Stimulated activated CD8-positive, alpha-beta memory T cell treated with anti-CD3 and anti-CD28 coated beads, Interleukin-4, amount 100 ng/mL, for 24 hours (primary cell): ENCODE measurements at regions not wholly inside any gene's neighbourhood (a gene's known extent, or its start where the extent isn't known, plus 50 kb on each side); places are given as distances from the start of the nearest gene placed in this dataset.
"Not testable (repeated sequence)": the region's sequence is repeated elsewhere in the genome, so short reads cannot be mapped to it uniquely, and the experiment has no call there.

ENCODE experiments used
- DNase-seq: peaks from one replicate; pipeline ENCODE4 v3.0.0-alpha.2; 2020; ENCODE audit warnings: low read depth

DNA sequence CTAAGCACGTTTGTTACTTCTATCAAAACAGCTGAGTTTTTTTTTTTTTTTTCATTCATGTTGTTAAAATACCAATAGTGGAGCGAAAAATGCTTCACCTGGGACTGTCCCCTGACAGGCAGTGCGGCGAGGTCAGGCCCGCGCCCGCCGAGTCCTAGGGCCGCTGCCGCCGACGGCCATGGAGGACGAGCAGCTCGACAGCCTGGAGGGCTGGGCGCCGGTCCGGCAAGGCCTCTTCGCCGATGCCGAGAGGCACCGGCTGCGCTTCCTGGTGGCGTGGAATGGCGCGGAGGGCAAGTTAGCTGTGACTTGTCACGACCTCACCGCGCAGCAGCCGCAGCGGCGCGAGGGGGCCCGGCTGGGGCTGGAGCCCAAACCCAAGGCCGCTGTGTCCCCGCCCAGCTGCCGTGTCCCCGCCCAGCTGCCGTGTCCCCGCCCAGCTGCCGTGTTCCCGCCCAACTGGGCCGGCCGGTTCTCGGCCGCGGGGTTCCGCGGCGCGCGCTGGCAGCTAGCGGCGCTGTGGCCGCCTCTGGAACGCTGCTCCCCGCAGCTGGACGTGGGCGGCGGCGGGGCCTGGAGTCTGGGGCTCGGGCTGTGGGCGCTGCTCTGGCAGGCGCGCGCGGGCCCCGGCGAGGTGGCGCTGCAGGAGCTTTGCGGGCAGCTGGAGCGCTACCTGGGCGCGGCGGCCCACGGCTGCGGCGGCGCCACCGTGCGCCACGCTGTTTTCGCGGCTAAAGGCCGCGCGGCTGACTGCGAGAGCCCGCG lies 56.7 kb upstream of the GOLGA8R start:
- peak; percentile 16 for DNase-seq

GRCh38 chr15:30471366-30471749 lies 57.3 kb upstream of the GOLGA8R start:
- DNase-seq, result not testable (repeated sequence)

DNA sequence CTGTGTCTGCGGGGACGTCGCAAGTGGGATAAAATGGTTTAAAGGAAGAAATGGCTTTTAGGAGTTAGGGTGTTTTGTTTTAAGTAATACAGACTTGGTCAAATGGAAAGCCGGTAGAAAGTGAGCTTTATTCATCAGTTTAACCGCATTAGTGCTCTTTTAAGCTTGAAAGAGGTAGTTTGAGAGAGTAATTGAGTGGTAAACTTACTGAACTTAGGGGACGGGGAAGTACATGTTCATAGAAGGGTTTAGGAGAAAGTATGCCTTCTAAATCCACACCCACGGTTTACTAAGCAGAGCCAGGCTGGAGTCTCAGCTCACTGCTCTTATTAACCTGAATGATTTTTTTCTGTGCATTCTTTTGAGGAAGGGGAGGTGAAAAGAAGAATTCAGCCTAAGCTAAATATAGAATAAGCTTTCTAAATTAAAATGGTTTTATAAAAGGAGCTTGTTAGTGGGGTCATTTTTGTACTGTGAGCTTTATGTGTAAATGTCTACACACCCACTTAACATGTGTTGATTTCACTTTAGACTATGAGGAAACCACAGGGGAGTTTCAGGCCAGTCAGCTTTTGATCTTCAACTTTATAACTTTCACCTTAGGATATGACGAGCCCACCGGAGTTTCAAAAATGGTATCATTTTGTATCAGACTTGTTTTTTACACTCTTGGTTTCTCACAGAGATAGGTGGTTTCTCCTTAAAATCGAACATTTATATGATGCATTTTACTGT lies 57.9 kb upstream of the GOLGA8R start:
- DNase-seq, result not testable (repeated sequence)

DNA sequence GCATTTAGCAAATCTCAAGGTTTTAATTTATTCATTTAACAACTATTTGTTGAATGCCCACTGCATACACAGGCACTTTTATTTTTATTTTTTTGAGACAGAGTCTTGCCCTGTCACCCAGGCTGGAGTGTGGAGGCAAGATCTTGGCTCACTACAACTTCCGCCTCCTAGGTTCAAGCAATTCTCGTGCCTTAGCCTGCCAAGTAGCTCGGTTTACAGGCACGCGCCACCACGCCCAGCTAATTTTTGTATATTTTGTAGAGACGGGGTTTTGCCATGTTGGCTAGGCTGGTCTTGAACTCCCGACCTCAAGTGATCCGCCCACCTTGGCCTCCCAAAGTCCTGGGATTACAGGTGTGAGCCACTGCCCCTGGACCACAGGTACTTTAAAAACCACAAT lies 67.0 kb upstream of the GOLGA8Q start:
- DNase-seq, result not testable (repeated sequence)

- DNase-seq, result not testable (repeated sequence)
Measured at GRCh38 chr15:30489237-30489636, 62.6 kb upstream of the GOLGA8Q start.

DNA sequence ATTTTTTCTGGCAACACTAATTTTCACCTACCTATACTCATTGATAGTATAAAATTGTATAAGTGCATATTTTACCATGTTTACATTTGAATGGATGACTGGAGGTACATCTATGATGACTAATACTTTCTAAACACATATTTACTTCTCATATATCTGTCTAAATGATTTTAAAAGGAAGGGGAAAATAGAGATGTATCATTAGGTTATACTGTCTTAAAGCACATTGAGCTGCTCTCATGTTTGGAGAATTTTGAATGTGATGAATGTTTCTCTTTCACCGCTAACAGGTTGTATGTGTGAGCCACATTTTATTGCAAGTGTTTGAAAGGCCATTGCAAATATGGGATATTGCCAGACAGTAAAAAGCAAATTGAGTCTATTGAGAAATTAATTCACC lies 61.5 kb upstream of the GOLGA8Q start:
- not testable (repeated sequence) for DNase-seq

DNA sequence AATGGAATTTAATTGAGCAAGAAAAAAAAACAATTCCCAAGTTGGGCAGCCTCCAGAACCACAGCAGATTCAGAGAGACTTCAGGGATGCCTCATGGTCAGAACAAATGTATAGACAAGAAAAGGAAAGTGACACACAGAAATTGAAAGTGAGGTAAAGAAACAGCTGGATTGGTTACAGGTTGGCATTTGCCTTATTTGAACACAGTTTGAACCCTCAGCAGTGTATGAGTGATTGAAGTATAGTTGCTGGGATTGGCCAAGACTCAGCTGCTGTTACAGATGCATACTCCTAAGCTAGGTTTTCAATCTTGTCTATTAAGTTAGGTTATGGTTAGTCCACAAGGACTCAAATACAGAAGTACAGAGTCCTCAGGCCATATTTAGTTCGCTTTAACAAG lies 57.9 kb upstream of the GOLGA8Q start:
- not testable (repeated sequence) for DNase-seq

DNA sequence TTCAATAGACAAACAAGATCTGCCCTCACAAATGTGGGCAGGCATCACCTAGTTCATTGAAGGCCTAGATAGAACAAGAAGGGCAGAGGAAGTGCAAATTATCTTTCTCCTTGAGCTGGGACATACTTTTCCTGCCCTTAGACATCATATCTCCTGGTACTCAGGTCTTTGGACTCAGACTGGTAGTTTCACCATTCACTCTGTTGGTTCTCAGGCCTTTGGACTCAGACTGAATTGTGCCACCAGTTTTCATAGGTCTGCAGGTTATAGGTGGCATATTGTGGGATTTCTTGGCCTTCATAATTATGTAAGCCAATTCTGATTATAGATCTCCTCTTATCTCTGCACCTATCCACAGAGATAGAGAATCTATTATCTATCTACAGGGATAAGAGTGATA lies 54.6 kb upstream of the GOLGA8Q start:
- DNase-seq, result not testable (repeated sequence)

DNA sequence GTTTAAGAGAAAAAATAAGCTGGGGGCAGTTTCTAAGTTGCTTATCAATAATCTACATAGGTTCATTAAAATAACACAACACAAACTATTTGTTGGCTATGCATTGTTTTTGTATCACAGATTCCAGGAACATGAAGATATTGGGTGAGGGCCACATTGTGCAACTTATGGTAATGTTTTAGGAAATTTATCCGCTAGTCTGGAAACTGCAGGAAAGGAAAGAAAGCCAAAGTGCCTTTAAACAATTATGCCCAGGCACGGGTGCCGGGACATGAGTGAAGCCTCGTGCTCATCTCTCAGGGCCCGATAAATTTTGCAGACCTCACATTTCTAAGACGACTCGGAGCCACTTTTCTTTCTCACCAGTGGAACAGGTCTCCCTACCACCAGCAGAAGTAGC lies 52.6 kb upstream of the GOLGA8Q start:
- DNase-seq, result not testable (repeated sequence)

DNA sequence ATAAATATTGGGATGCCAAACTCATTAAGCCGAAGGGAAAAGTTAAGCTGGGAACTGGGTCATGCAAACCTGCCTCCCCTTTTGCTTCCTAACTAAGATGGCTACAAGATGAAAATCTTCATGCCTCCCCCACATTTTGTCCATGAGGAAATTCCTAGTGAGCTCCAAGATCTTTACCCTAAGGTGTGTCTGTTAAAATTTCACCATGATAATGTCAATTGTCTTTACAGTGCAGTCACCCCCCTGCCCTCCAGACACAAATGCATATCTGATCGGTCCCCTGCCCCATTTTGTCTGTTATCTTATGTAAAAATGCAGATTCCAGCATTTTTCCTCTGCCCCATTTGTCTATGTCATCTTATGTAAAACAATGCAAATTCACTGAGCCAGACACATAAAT lies 51.3 kb upstream of the GOLGA8Q start:
- not testable (repeated sequence) for DNase-seq
